IMR-90 (cell line): ENCODE measurements at regions not wholly inside any gene's neighbourhood (a gene's known extent, or its start where the extent isn't known, plus 50 kb on each side); places are given as distances from the start of the nearest gene placed in this dataset.

Experiments
- ATAC-seq: fragments of 200-7000 bp; cut with Tn5 transposase; 2 replicates; pipeline ENCODE4 v1.9.1; 2020; ENCODE audit warnings: low read depth, mild to moderate bottlenecking, moderate library complexity
- BruUV-seq: library from RNA; stranded (reverse); fragments of 400-500 nt; replicated peaks from 2 replicates; lab custom pipeline; 2021; lab: Mats Ljungman, UMichigan
- CTCF ChIA-PET: fragments of 300-600 bp; formaldehyde crosslinking; extraction: SDS; loops from one replicate; lab custom pipeline; 2021; ENCODE audit warnings: antibody characterized with exemption; lab: Yijun Ruan, JAX
- POLR2A ChIA-PET: fragments of 300-600 bp; sonication (Branson Sonifier 250); formaldehyde crosslinking; loops from one replicate; lab custom pipeline; 2022; ENCODE audit warnings: antibody characterized with exemption; ENCODE audit not compliant: unreplicated experiment; lab: Charles Lee
- DNase-seq: peaks from one replicate; pipeline ENCODE4 v3.0.0; 2013
- H2AFZ ChIP-seq: replicated peaks from 2 replicates; pipeline ENCODE3; 2013; ENCODE audit warnings: low read length, mild to moderate bottlenecking; ENCODE audit not compliant: poor library complexity
- H2AK5ac ChIP-seq: 2 replicates; pipeline ENCODE4 v1.6.1; 2013; ENCODE audit warnings: low read depth, low read length, inconsistent platforms
- H2AK9ac ChIP-seq: replicated peaks from 2 replicates; pipeline ENCODE3; 2013; ENCODE audit warnings: mild to moderate bottlenecking, low read depth, low read length, moderate library complexity; ENCODE audit not compliant: poor library complexity
- H2BK120ac ChIP-seq: 2 replicates; pipeline ENCODE4 v1.6.1; 2013; ENCODE audit warnings: low read depth, low read length, inconsistent platforms
- H2BK15ac ChIP-seq: 3 replicates; pipeline ENCODE4 v1.6.1; 2013; ENCODE audit warnings: low read depth, low read length, inconsistent platforms
- H2BK20ac ChIP-seq: 2 replicates; pipeline ENCODE4 v1.6.1; 2013; ENCODE audit warnings: low read depth, mild to moderate bottlenecking, inconsistent platforms, low read length, moderate library complexity
- H2BK5ac ChIP-seq: 2 replicates; pipeline ENCODE4 v1.6.1; 2013; ENCODE audit warnings: mild to moderate bottlenecking, low read depth, low read length, inconsistent platforms; ENCODE audit not compliant: poor library complexity, severe bottlenecking
- H3K14ac ChIP-seq: replicated peaks from 2 replicates; pipeline ENCODE4 v1.6.1; 2013; ENCODE audit warnings: low read depth, low read length, inconsistent platforms
- H3K18ac ChIP-seq: 2 replicates; pipeline ENCODE4 v1.6.1; 2013; ENCODE audit warnings: low read depth, low read length, control low read depth
- H3K23ac ChIP-seq: 2 replicates; pipeline ENCODE4 v1.6.1; 2013; ENCODE audit warnings: low read depth, low read length, inconsistent platforms
- H3K27ac ChIP-seq: 2 replicates; pipeline ENCODE4 v1.5.1; 2013; ENCODE audit warnings: mild to moderate bottlenecking, control low read depth, low read length; ENCODE audit not compliant: insufficient read depth
- H3K27me3 ChIP-seq: 2 replicates; pipeline ENCODE4 v1.6.1; 2013; ENCODE audit warnings: low read length; ENCODE audit not compliant: control insufficient read depth, insufficient read depth
- H3K36me3 ChIP-seq: 2 replicates; pipeline ENCODE4 v1.6.1; 2013; ENCODE audit warnings: low read length, mixed read lengths; ENCODE audit not compliant: control insufficient read depth, insufficient read depth
- H3K4ac ChIP-seq: 2 replicates; pipeline ENCODE4 v1.6.1; 2013; ENCODE audit warnings: low read depth, low read length, inconsistent platforms
- H3K4me1 ChIP-seq: 2 replicates; pipeline ENCODE4 v1.6.1; 2013; ENCODE audit warnings: low read length, mixed read lengths; ENCODE audit not compliant: control insufficient read depth, insufficient read depth
- H3K4me2 ChIP-seq: 2 replicates; pipeline ENCODE4 v1.6.1; 2013; ENCODE audit warnings: low read depth, mild to moderate bottlenecking, control low read depth, low read length, moderate library complexity
- H3K4me3 ChIP-seq: 2 replicates; pipeline ENCODE4 v1.5.1; 2013; ENCODE audit warnings: low read depth, mild to moderate bottlenecking, control low read depth, low read length, moderate library complexity; ENCODE audit not compliant: insufficient read depth
- H3K56ac ChIP-seq: 2 replicates; pipeline ENCODE4 v1.6.1; 2013; ENCODE audit warnings: low read length, inconsistent platforms; ENCODE audit not compliant: insufficient read depth; ENCODE audit errors: extremely low read depth
- H3K79me1 ChIP-seq, 2 experiments: 2 replicates each; pipeline ENCODE4 v1.6.1; 2013; ENCODE audit warnings: low read length in 2 of 2, inconsistent platforms in 1 of 2, low read depth in 1 of 2
- H3K9ac ChIP-seq: 2 replicates; pipeline ENCODE4 v1.6.1; 2013; ENCODE audit warnings: low read depth, low read length, control low read depth
- H3K9me1 ChIP-seq: 2 replicates; pipeline ENCODE4 v1.6.1; 2013; ENCODE audit warnings: low read length, inconsistent platforms; ENCODE audit not compliant: insufficient read depth
- H3K9me3 ChIP-seq: 2 replicates; pipeline ENCODE4 v1.6.1; 2013; ENCODE audit warnings: low read length; ENCODE audit not compliant: control insufficient read depth, insufficient read depth
- H4K20me1 ChIP-seq: 2 replicates; pipeline ENCODE4 v1.6.1; 2013; ENCODE audit warnings: low read length, inconsistent platforms; ENCODE audit not compliant: insufficient read depth
- H4K5ac ChIP-seq: 2 replicates; pipeline ENCODE4 v1.6.1; 2013; ENCODE audit warnings: mild to moderate bottlenecking, low read depth, low read length, control low read depth
- H4K8ac ChIP-seq, 2 experiments: 2 replicates each; pipeline ENCODE4 v1.6.1; 2013; ENCODE audit warnings: low read depth in 2 of 2, low read length in 2 of 2, control low read depth in 1 of 2, inconsistent platforms in 1 of 2
- H4K91ac ChIP-seq: 2 replicates; pipeline ENCODE4 v1.6.1; 2013; ENCODE audit warnings: low read depth, low read length, inconsistent platforms; ENCODE audit not compliant: insufficient read depth
- BHLHE40 ChIP-seq: fragments of 150-350 bp; IDR thresholded peaks from 2 replicates; pipeline ENCODE4 v1.6.1; 2016; ENCODE audit warnings: mild to moderate bottlenecking, low read depth, low read length
- CEBPB ChIP-seq: IDR thresholded peaks from 2 replicates; pipeline ENCODE4 v1.6.1; 2012; ENCODE audit warnings: low read depth, low read length, improper control_type of control experiment
- CHD1 ChIP-seq: IDR thresholded peaks from 2 replicates; pipeline ENCODE4 v1.6.1; 2012; ENCODE audit warnings: low read depth, low read length, improper control_type of control experiment
- FOS ChIP-seq: fragments of 150-350 bp; IDR thresholded peaks from 2 replicates; pipeline ENCODE4 v1.6.1; 2016; ENCODE audit warnings: low read depth, low read length
- MAFK ChIP-seq: IDR thresholded peaks from 2 replicates; pipeline ENCODE4 v1.6.1; 2012; ENCODE audit warnings: low read depth, low read length, improper control_type of control experiment
- MAZ ChIP-seq: IDR thresholded peaks from 2 replicates; pipeline ENCODE4 v1.6.1; 2012; ENCODE audit warnings: low read depth, mild to moderate bottlenecking, low read length, improper control_type of control experiment, moderate library complexity, borderline replicate concordance
- MXI1 ChIP-seq: IDR thresholded peaks from 2 replicates; pipeline ENCODE4 v1.6.1; 2012; ENCODE audit warnings: low read depth, mild to moderate bottlenecking, low read length, moderate library complexity, borderline replicate concordance
- NFE2L2 ChIP-seq: fragments of 150-350 bp; IDR thresholded peaks from 2 replicates; pipeline ENCODE4 v1.6.1; 2016; ENCODE audit warnings: low read depth, mild to moderate bottlenecking, low read length
- POLR2A ChIP-seq: IDR thresholded peaks from 2 replicates; pipeline ENCODE4 v1.6.1; 2012; ENCODE audit warnings: mild to moderate bottlenecking, low read depth, low read length
- RAD21 ChIP-seq: IDR thresholded peaks from 2 replicates; pipeline ENCODE4 v1.6.1; 2012; ENCODE audit warnings: low read length, improper control_type of control experiment
- RCOR1 ChIP-seq: IDR thresholded peaks from 2 replicates; pipeline ENCODE4 v1.6.1; 2012; ENCODE audit warnings: mild to moderate bottlenecking, low read length, improper control_type of control experiment; ENCODE audit not compliant: insufficient replicate concordance
- RFX5 ChIP-seq: IDR thresholded peaks from 2 replicates; pipeline ENCODE4 v1.8.0; 2012; ENCODE audit warnings: low read depth, mild to moderate bottlenecking, low read length, moderate library complexity
- SMC3 ChIP-seq: fragments of 150-350 bp; IDR thresholded peaks from 2 replicates; pipeline ENCODE4 v1.6.1; 2016; ENCODE audit warnings: low read depth, mild to moderate bottlenecking, antibody characterized with exemption, low read length, moderate library complexity
- WGBS, 2 experiments: methylation state at CpG; one replicate each; pipeline versions ENCODE4 v1.1.5 to v1.1.7; 2013; ENCODE audit warnings: missing lambda C conversion rate in 2 of 2; ENCODE audit not compliant: insufficient read length in 1 of 2; ENCODE audit errors: extremely low coverage in 2 of 2; 5-methylcytosine and 5-hydroxymethylcytosine counted together
- dilution Hi-C: fragments of 300-500 bp; cut with HindIII; formaldehyde crosslinking; loops from one replicate; pipeline ENCODE4 v1.14.3; 2018; ENCODE audit warnings: low sequenced_read_pairs; ENCODE audit not compliant: unreplicated experiment
- in situ Hi-C: fragments of 300-500 bp; cut with MboI; formaldehyde crosslinking; loops from 3 replicates; pipeline ENCODE4 v1.14.3; 2019; ENCODE audit warnings: low sequenced_read_pairs, inconsistent platforms, mixed read lengths
- intact Hi-C: fragments of 100-400 bp; cut with micrococcal nuclease; formaldehyde crosslinking; loops from 2 replicates; pipeline ENCODE4 v1.10.0; 2022
- TF ChIP-seq, protein P1 (sequence below): conservative IDR thresholded peaks from 2 replicates; pipeline ENCODE4 v1.5.1; 2012; ENCODE audit warnings: mild to moderate bottlenecking, low read depth, low read length, improper control_type of control experiment
- TF ChIP-seq, protein P2 (sequence below): fragments of 150-350 bp; IDR thresholded peaks from 2 replicates; pipeline ENCODE4 v1.6.1; 2017; ENCODE audit warnings: mild to moderate bottlenecking, antibody characterized with exemption, low read length, low read depth
- TF ChIP-seq, protein P3 (sequence below): fragments of 150-350 bp; IDR thresholded peaks from 2 replicates; pipeline ENCODE4 v1.6.1; 2016; ENCODE audit warnings: low read depth, mild to moderate bottlenecking, low read length, moderate library complexity, borderline replicate concordance

DNA sequence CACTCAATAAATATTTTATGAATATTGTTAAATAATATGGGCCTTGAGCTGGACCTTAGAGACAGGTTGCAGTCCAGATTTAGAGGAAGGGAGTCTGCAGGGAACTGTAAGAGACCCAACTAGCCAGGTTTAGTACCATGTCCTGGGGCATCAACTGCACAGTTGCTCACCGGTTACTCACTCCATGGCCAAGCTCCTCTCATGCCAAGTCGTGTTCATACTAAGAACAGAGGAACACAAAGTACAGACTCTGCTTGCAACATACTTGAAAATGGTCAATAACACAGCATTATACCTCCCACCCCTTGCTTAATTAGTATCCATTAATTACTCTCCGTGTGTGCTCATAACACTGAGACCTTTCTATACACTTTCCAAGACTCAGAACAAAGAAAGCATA is 317.6 kb upstream of the PIK3R1 start:
- Histone ChIP-seq H3K4me2 (no peak overlapping the region), H4K5ac (no peak overlapping the region), H4K20me1 (no peaks in the 10 kb centered on the region), H2BK5ac (no peak overlapping the region), H3K79me1 (no peaks in the 10 kb centered on the region), H3K18ac (no peak overlapping the region), H2AK9ac (no peak overlapping the region), H3K14ac (no peak overlapping the region), H3K56ac (no peak overlapping the region), H3K9me1 (no peaks in the 10 kb centered on the region), H4K8ac (no peak overlapping the region), H3K27ac (no peak overlapping the region), H3K23ac (no peak overlapping the region), H3K36me3 (no peaks in the 10 kb centered on the region), H3K9me3 (no peaks in the 10 kb centered on the region), H3K4me3 (no peak overlapping the region), H3K27me3 (no peaks in the 10 kb centered on the region), H2BK15ac (no peak overlapping the region), H2BK120ac (no peak overlapping the region), H3K4me1 (no peaks in the 10 kb centered on the region), H2BK20ac (no peak overlapping the region), H3K4ac (no peak overlapping the region), H4K91ac (no peak overlapping the region), H2AK5ac (no peak overlapping the region), H3K9ac (no peak overlapping the region), H2AFZ (no peak overlapping the region)
- DNase-seq (no peak), ATAC-seq (no peak)
- intact Hi-C loops: no loop called here
- WGBS, 2 experiments: no CpG with 5 or more reads among the region's 3 CpGs
- CTCF ChIA-PET: no interaction called here
- POLR2A ChIA-PET: no interaction called here
- no peak for TF ChIP-seq MXI1
- no peak for TF ChIP-seq SMC3
- no peak for TF ChIP-seq MAFK
- TF ChIP-seq, protein P1, sequence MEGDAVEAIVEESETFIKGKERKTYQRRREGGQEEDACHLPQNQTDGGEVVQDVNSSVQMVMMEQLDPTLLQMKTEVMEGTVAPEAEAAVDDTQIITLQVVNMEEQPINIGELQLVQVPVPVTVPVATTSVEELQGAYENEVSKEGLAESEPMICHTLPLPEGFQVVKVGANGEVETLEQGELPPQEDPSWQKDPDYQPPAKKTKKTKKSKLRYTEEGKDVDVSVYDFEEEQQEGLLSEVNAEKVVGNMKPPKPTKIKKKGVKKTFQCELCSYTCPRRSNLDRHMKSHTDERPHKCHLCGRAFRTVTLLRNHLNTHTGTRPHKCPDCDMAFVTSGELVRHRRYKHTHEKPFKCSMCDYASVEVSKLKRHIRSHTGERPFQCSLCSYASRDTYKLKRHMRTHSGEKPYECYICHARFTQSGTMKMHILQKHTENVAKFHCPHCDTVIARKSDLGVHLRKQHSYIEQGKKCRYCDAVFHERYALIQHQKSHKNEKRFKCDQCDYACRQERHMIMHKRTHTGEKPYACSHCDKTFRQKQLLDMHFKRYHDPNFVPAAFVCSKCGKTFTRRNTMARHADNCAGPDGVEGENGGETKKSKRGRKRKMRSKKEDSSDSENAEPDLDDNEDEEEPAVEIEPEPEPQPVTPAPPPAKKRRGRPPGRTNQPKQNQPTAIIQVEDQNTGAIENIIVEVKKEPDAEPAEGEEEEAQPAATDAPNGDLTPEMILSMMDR: no peak
- no peak for TF ChIP-seq CEBPB
- TF ChIP-seq RFX5: no peak
- TF ChIP-seq, protein P2, sequence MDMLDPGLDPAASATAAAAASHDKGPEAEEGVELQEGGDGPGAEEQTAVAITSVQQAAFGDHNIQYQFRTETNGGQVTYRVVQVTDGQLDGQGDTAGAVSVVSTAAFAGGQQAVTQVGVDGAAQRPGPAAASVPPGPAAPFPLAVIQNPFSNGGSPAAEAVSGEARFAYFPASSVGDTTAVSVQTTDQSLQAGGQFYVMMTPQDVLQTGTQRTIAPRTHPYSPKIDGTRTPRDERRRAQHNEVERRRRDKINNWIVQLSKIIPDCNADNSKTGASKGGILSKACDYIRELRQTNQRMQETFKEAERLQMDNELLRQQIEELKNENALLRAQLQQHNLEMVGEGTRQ: no peak
- TF ChIP-seq RCOR1: no peak
- TF ChIP-seq, protein P3, sequence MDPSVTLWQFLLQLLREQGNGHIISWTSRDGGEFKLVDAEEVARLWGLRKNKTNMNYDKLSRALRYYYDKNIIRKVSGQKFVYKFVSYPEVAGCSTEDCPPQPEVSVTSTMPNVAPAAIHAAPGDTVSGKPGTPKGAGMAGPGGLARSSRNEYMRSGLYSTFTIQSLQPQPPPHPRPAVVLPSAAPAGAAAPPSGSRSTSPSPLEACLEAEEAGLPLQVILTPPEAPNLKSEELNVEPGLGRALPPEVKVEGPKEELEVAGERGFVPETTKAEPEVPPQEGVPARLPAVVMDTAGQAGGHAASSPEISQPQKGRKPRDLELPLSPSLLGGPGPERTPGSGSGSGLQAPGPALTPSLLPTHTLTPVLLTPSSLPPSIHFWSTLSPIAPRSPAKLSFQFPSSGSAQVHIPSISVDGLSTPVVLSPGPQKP: no peak
- TF ChIP-seq MAZ: no peak
- no peak for TF ChIP-seq BHLHE40
- TF ChIP-seq NFE2L2: no peak
- no peak for TF ChIP-seq FOS
- TF ChIP-seq POLR2A: no peak
- no peak for TF ChIP-seq RAD21
- no peak for TF ChIP-seq CHD1
- in situ Hi-C loops: no loop called here
- BruUV-seq: no TSS peak
- dilution Hi-C loops: no loop called here
